ENCODE measurements at regions not wholly inside any gene's neighbourhood (a gene's known extent, or its start where the extent isn't known, plus 50 kb on each side); places are given as distances from the start of the nearest gene placed in this dataset.

DNA sequence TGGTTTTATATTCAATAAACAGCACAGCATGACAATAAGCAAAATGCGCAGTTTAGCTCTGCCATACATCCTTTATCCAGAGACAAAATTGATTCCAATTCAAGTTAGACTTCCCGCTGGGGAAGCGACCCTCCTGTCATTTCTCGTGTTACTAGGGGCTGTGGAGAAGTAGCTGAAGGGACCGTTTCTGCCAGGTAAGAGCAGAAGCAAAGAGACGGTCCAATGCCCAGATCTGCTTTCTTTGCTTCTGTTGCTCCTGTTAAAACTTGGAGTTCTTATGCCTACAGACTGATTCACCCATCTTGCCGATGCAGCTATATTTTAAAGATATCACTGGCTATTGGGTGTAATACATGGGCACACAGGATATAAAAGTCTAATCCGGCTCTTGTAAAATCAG is 156.8 kb upstream of the AVPR1A start:
- TF ChIP-seq ZNF274 (IDR thresholded peaks at IDR 0.05; ENCODE audit: low read depth, low read length) (no peak), YY1 (IDR thresholded peaks at IDR 0.05; ENCODE audit: insufficient read depth, insufficient read length) (no peak), SUZ12 (IDR thresholded peaks at IDR 0.05; ENCODE audit: extremely low read depth, insufficient read depth, insufficient read length) (no peak)

Data from NT2/D1 (cell line).